Myocyte (in vitro differentiated cells): ENCODE measurements at regions not wholly inside any gene's neighbourhood (a gene's known extent, or its start where the extent isn't known, plus 50 kb on each side); places are given as distances from the start of the nearest gene placed in this dataset.

ENCODE experiments used
- DNase-seq: peaks from one replicate; pipeline ENCODE4 v3.0.0-alpha.2; 2012; ENCODE audit warnings: low read depth

DNA sequence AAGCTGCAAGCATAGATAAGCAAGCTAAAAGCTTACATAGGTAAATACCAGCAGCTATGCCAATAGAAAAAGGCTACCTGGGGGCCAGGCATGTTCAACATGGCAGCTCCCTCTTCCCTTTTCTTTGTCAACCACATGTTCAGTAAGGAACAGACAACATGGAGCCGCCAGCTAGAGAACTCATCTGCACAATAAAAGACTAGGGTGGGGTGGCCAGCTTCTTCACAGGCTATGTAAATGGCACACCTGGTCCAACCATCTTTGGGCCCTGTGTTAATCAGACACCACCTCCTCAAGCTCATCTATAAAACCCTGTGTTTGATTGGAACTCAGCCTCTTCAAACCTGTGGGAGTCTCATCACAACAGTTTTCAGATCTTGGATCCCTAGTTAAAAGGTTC lies 129.7 kb upstream of the TMPO start:
- no peak for DNase-seq

DNA sequence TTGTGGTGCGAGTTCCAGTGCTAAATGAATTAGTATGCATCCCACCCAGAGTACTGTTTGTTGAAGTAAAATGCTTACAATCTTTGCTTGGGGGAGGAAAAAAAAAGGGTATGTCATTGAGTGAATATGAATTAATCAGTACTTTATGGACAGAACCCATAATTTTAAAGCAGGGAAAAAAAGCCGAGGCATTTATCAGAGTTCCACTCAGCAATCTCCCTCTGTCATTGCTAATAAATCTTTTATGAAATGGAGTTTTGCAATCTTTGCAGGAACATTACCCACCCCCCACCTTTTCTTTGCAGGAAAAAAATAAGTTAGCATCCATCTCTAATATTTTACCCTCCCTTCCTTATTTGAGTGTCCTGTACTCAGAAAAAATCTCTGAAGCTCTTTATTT lies 127.9 kb upstream of the TMPO start:
- no peak for DNase-seq

DNA sequence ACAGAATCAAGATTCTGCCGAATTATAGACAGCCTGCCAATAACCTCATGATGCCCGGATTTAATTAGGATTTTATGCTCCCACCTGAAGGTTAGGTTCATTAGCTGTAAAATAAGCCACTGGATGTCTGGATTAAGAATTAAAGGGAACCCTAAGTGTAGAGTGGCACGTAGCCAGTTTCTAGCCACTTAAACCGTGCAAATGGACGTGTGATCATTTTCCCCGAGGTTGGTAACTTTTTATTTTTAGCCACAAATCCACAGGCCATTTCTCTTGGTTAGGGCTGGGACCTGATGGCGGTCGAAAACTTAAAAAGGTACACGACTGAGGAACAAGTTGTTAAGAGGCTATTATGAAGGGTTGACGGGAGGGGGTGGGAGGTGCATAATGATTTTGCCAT lies 127.3 kb upstream of the TMPO start:
- DNase-seq = peak; percentile 53

DNA sequence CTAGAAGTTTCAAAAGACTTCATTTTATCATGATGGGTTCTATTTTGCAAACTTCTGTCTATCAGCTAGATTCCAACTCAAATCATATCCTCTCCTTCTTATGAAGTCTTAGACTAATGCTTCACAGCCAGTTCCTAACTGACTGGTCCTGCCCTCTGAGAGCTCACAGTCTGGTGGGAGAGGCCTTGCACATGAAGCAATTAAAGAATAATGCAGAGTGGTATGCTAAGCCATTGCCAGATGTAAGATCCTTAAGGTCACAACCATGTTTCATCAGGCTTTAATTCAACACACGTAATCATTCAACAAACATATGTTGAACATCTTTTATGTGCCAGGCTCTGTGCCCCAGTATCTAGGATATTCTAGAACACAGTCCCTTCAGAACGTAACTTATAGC lies 125.8 kb upstream of the TMPO start:
- DNase-seq = no peak

DNA sequence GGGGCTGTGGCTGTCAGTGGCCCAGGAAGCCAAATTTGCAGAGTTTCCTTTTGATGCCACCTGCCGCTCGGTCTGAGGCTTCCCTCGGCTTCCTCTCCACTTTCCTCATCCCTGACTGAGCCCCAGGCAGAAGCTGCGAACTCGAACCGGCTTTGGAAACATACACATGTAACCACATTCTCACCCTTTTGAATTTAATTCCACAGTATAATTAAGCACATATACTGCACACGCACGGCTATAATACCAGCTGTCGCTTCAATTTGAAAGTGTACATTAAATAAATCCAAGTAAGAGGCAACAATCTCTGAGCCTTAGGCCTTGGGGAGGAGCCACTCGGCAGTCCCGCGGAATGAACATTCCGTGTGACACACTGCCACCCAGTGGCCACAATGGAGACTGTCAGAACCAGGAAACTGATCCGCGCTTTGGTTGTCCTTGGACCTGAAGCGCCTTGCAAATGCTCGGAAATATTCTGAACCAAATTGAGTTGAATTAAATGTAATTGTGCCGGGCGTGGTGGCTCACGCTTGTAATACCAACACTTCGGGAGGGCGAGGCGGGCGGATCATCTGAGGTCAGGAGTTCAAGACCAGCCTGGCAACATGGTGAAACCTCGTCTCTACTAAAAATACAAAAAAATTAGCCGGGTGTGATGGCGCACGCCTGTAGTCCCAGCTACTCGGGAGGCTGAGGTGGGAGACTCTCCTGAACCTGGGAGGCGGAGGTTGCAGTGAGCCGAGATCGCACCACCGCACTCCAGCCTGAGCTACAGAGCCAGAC lies 117.9 kb upstream of the TMPO start:
- peak; percentile 84 for DNase-seq

DNA sequence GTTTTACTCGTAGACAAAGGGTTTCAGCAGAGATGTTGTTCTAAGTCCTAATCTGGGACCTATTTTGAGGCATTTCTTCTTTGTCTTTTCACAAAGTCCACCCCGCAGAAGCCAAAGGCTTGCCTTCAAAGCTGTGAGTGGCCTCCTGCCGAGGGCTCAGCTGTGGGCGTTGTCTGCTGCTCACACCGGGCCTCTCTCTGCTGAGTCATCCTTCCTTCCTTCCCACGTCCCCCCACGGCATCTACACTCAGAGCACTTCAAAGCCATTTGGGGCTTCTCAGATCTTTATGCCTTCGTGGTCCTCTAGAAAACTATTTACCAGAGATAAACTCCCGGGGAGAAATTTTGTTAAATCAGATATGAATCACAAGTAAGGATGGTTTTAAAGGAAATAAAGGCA lies 115.9 kb upstream of the TMPO start:
- DNase-seq = peak; percentile 33

DNA sequence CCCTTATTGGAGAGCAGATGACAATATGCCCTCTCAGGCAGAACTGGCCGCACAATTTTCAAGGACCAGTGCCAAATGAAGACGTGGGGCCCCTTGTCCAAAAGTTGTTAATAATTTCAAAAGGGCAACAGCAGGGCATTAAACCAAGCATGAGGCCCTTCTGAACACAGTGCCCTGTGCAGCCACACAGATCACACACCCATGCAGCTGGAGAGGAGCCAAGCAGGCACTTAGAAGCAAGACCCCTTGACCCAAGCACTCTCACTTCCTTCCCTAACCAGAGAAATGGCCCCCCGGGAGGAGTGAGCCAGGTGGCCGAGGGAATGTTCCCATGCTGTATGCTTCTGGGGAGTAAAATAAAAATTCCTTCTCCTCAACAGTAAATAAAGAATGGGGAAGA lies 114.0 kb upstream of the TMPO start:
- peak; percentile 18 for DNase-seq

DNA sequence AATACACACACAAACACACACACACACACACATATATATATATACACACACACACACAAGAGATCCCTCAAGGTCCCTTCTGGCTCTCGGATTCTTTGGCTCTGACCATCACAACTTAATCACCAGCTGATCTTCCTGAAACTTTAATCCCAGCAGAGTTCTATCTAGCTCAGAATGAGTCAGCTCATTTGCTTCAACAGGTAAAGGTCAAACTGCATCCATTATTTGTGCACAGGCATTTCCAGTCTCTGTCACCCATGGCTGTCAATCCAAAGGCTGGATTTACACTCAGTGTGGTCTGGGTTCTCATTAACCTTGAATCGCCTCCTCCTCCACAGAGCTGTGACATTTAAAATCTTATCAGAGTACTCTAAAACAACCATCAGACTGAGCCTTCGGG lies 113.3 kb upstream of the TMPO start:
- no peak for DNase-seq

DNA sequence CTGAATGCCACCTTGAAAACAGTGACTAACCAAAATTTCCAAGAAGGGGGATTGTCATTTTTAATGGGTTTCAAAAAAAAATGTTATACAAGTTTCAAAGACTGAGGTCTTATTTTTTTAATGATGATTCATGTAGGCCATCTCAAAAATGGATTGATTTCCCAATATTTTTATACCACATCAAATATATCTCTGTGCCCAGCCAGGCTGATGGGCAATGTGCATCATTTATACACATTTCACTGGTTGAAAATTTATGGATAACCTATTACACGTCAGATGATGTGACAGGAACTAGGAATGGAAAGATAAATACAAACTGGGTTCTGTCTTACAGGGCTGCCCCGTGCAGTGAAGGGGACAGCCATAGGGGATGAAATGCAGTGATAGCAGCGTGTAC lies 112.7 kb upstream of the TMPO start:
- DNase-seq = no peak

DNA sequence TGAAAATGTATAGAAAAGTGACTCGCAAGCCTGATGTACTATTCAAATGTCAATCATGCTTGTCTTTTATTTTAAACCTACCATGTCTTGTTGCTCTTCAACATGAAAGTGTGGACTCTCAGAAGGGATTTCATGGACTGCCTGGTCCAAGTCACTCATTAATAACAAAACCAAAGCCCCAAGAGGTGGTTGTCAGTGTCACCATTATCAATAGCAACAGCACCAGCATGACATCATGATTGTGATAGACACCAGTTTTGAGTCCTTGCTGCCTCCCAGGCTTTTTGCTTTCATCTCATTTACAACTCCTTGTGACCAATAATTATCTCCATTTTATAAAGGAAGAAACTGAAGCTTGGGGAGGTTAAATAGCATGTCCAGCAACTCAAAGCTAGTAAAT lies 112.0 kb upstream of the TMPO start:
- DNase-seq = no peak

DNA sequence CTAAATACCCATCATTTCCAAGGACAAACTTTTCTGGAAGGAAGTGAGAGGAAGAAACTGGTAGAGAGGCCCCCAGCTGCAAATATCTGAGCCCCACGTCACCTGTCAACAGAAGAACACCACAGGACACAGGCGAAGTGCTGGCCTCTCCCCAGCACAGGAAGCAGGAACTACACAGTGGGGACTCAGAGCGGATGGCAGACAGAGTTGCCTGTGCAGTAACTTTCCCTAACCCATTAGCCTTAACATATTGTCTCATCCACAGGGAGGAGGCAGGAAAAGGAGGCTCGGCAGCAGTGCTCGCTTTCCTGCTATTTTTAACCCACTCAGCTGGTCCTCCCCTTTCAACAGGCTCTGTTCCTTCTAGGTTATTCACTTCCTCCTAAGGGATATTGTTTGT lies 111.5 kb upstream of the TMPO start:
- DNase-seq = no peak

DNA sequence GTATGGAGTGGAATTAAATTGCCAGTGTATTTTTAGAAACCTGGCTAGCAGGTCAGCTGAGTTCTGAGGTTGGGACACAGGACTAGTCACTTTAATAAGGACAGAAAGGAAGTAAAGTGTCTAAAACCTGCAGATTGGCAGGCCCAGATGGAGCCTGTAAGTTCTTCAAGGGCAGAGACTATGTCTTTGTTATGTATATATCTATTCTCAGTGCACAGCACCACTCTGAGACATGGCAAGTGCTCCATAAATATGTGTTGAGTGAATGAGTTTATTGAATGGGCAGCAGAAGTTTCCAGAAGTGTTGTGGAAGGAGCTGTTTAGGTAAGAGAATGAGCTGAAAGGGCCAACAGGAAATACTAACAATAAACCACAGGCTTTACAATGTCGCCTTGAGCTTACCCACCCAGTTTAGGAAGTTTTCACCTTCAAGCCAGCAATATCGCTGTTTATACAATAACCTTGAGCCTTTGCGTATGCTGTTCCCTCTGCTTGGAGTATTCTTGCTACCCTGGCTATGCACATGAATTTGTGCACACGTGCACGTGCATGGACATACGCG lies 109.5 kb upstream of the TMPO start:
- DNase-seq = no peak

DNA sequence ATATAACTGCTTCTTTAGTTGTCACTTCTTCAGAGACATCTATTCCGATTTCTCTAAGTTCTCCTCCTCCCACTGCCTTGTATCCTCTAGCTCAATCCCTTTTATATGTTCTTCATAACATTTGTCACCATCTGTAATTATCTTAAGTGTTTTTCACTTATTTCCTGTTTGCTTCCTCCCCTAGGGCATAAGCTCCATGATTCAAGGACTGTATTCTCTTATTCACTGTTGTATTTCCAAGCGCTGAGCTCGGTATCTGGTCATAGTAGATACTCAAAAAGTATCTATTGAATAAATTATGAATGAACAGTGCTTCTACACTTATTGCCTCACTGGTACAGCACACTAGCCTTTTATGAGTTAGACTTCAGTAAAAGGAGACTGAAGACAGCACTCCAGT lies 109.0 kb upstream of the TMPO start:
- no peak for DNase-seq

DNA sequence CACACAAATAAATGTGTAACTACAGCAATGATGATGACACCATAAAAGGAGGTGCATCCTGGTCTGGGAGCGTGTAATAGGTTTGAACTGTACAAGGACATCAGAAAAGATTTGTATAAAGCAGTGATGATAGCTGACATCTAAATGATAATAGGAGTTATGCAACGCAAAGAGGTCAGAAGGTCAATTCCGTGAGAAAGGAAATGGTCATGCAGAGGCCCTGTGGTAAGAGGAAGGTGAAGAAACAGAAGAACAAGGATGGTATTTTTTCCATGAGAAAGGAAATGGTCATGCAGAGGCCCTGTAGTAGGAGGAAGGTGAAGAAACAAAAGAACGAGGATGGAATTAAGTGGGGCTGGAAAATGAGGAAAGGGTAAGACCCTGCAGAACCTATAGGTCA lies 106.7 kb upstream of the TMPO start:
- no peak for DNase-seq

DNA sequence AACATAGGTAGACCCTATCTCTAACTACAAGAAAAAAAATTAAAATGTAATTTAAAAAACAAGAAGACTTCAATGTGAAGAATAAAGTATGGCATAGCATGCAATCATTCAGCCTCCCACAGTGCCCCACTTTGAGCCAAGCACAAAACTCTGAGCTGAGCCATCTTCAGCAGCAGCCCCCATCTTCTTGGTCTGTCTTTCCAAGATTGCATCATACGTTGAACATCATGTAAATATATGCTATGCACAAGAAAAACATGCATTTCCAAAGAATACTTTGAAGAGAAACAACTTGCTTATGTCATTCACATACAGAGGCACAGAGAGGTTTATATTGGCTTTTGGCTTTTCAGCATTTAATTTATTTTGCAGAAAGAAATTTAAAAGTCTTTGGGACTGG lies 105.8 kb upstream of the TMPO start:
- no peak for DNase-seq

DNA sequence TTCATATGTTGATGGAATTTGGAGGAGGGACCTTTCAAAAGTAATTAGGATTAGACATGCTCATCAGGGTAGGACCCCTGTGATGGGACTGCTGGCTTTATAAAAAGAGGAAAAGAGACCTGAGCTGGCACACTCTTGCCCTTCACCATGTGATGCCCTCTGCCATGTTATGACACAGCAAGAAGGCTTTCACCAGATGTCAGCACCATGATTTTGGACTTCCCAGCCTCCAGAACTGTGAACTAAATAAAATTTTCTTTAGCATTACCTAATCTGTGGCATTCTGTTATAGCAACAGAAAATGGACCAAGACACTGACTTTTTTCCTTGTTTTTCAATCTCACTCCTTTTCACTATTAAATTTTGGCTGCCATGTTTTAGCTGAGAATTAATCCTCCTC lies 105.0 kb upstream of the TMPO start:
- DNase-seq = no peak

DNA sequence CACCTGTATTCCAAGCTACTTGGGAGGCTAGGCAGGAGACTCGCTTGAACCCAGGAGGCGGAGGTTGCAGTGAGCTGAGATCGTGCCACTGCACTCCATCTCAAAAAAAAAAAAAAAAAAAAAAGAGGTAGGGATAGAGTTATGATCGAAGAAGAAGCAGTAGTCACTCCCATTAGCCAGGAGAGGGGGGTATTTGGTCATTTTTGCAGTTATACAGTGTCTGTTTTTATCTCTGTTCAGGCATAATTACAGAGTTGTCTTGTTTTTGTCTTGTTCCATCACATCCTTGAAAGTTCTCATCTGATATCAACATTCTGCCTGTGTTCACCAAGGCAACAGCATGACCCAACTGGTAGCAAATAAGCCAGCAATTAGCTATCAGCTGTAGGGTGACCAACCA lies 98.5 kb upstream of the TMPO start:
- peak; percentile 71 for DNase-seq

DNA sequence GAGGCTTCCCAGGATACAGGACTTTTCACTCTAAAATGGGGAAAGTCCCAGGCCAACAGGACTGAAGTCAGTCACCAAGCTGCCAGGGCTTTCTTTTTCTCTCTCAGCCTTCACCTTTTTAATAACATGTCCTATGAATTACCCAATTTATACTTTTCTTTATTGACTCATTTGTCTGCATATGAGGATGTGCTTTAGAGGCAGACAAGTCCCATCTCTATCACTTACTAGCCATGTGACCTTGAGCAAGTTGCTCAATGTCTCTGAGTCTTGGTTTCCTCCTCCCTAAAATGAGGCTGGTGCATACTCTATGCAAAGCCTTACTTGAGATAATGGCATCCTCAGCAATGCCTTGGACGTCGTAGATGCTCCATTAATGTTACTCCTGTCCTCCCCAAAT lies 98.1 kb upstream of the TMPO start:
- no peak for DNase-seq

DNA sequence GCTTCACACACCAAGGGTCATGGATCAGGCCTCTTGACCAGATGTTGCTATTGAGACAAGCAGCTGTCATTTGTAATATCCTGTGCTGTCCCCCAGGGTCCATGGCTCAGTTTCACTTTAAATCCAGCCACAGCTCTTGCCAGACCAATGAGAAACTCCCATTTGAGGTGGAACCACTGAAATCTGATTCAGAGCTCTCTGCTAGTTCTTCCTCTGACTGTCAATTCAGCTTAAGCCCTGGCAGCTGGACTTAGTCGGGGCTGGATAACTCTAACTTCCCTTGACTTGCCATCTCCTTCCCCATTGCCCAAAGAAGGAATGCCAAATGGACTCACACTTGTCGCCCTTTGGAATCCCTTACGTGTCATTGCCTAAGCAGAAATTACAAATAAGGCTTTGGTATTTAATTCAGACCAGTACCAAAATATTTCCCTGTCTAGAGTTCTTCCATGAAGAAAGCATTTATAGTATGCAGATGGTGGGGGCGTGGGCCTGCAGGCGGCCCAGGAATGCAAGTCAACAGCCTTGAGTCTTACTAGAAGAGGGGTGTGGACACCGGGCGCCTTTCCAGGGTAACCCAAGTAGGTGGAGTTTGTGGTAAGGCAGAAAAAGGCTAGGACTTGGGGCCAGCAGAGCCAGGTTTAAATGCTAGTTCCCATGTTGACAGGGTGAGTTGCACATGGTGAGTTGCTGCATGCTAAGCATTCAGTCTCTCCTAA lies 96.9 kb upstream of the TMPO start:
- peak; percentile 99 for DNase-seq

DNA sequence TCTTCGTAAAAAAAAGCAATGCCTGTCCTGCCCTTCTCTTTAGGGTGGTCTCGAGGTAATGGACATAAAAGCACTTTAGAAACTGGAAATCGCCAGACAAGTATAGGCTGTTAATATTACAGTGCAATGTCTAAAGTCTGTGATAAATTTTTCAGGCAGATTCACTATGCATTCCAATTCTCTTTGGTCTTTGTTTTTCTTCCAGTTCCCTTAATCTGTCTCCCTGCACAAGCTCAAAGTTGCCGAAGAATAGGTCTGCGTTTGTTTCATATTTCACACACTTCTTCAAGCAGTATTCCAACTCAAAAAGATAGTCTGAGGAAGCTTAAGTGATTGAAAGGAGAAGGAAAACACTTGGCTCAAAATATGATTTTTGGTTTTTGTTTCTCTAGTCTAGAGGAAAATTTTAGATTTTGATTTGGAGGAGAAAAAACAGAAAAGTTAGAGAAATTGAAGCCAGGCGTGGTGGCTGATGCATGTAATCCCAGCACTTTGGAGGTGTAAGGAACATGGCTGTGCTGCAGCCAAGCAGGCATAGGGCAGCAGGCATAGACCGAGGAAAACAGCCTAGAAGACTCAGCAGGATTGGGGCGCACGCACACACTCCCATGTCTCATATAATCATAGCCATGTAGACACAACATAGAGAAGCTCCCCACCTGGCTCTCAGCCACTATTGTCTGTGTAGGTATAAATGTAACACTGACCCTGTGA lies 96.2 kb upstream of the TMPO start:
- DNase-seq = no peak

DNA sequence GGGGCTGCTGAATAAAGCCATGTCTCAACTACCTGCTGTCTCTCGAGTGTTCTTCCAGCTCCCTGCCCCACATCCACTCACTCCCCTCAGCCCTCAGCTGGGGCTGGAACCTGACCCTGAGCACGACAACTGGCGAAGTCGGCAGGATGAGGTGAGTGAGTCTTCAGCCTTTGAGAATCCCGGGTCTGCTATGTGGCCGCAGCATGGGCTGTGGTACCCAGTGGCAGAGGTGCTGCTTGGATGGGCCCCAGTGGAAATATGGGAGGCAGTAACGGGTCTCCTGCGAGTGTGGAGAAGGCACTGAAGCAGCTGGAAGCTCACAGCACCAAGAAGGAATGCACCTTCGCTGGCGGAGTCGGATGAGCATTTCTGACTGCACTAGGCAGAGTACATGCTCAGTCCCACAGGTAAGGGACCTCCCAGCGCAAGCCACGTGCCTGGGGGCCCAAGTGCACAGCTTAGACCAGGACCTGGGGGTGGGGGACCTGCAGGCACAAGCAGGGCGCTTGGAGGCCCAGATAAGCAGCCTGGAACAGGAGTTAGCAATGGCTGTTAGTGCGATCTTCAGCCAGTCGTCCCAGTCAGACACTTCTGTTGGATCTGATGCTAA lies 95.5 kb upstream of the TMPO start:
- peak; percentile 58 for DNase-seq

DNA sequence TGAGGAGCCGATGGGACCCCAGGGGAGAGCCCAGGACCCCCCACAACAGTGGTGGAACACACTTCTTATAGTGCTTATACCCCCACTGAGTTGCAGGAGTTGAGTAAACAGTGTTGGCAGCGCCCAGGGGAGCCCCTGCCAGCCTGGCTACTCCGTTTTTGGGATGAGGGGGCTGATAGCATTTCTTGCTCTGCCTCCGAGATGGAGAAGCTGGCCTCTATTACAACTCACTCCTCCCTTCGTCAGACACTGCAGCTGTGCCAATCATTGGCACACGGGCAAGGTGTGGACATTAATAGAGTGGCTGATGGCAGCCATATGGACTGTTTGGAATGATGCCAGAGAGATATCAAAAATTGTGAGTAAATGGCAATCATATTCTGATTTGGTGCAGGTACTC lies 94.9 kb upstream of the TMPO start:
- no peak for DNase-seq
